HG03575 (cell line): ENCODE measurements at regions not wholly inside any gene's neighbourhood (a gene's known extent, or its start where the extent isn't known, plus 50 kb on each side); places are given as distances from the start of the nearest gene placed in this dataset.
"Not testable (repeated sequence)": the region's sequence is repeated elsewhere in the genome, so short reads cannot be mapped to it uniquely, and the experiment has no call there.

ENCODE experiments used
- ATAC-seq: cut with Tn5 transposase; IDR thresholded peaks from one replicate; pipeline ENCODE4 v1.9.1; 2021; ENCODE audit not compliant: unreplicated experiment, insufficient number of reproducible peaks, low FRiP score; ENCODE audit errors: extremely low read depth

DNA sequence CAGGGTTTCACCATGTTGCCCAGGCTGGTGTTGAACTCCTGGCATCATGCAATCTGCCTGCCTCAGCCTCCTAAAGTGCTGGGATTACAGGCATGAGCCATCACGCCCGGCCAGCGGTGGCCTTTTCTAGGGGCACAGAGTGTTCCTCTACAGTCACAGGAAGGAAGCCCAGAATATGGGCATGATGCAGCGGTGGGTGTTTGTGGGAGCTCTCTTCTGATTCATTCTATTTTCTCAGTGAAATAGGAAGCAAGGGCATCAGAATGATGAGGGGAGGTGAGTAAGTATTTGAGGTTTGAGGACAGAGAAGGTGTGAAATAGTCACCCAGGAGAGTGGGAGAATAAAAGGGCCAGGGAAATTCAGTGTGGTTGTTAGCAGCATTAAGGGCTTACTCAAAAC, 70.3 kb upstream of the PSME4 start:
- ATAC-seq = no peak

GRCh38 chr2:54040685-54041084, 69.9 kb upstream of the PSME4 start:
- no peak for ATAC-seq

GRCh38 chr2:54040250-54040649, 69.5 kb upstream of the PSME4 start:
- ATAC-seq = no peak

DNA sequence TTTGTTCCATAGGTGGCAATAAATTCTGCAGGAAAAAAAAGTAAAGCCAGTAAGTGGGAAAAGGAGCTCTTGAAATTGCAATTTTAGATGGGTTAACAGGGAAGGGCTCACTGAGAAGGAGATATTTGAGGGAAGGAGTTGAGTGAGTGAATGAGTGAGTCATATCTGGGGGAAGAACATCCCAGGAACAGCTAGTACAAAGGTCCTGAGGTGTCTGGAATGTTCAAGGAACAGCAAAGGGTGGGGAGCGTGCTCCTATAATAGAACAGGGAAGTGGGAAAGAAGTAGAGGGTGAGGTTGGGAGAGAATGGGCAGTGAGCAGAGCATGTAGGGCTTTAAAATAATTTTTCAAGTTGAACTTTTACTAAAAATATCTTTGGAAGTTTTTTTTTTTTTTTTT, 68.0 kb upstream of the PSME4 start:
- no peak for ATAC-seq

GRCh38 chr2:54031288-54031687, 60.5 kb upstream of the PSME4 start:
- not testable (repeated sequence) for ATAC-seq

- no peak for ATAC-seq
These were observed 60.0 kb upstream of the PSME4 start for GRCh38 chr2:54030806-54031205.

DNA sequence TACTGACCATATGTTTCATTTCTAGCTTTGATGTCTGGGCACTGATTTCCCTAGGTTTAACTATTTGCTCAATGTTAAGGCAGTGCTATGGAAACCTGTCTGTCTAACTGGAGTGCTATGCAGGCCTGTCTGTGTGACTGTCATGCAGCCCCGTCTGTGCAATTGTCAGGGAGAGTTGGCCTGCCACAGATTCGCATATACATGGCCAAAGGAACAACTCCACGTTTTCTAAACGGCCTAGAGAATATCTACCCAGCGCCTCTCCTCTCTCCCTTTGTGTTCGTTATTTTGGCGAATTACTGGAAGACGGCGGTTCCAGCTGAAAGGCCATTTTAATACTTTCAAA, 59.6 kb upstream of the PSME4 start:
- no peak for ATAC-seq

- no peak for ATAC-seq
These were observed 59.1 kb upstream of the PSME4 start for GRCh38 chr2:54029721-54030395.

DNA sequence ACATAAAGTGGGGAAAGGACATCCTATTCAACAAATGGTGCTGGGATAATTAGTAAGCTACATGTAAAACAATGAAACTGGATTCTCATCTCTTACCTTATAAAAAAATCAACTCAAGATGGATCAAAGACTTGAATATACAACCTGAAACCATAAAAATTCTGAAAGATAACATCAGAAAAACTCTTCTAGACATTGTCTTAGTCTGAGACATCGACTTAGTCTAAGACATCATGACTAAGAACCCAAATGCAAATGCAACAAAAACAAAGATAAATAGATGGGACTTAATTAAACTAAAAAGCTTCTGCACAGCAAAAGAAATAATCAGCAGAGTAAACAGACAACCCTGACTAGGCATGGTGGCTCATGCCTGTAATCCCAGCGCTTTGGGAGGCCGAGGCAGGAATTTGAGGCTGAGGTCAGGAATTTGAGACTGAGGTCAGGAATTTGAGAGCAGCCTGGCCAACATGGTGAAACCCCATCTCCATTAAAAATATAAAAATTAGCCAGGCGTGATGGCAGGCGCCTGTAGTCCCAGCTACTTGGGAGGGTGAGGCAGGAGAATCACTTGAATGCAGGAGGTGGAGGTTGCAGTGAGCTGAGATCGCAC, 54.8 kb upstream of the PSME4 start:
- not testable (repeated sequence) for ATAC-seq

DNA sequence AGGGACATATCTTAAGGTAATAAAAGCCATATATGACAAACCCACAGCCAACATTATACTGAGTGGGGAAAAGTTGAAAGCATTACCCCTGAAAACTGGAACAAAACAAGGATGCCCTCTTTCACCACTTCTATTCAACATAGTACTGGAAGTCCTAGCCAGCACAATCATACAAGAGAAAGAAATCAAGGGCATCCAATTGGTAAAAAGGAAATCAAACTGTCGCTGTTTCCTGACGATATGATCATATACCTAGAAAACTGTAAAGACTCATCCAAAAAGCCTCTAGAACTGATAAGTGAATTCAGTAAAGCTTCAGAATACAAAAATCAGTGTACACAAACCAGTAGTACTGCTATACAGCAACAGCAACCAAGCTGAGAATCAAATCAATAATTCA, 53.8 kb upstream of the PSME4 start:
- no peak for ATAC-seq

GRCh38 chr2:54021702-54022101, 50.9 kb upstream of the PSME4 start:
- ATAC-seq = no peak

GRCh38 chr2:54020793-54021414, 50.1 kb upstream of the PSME4 start:
- no peak for ATAC-seq
